Astrocyte of the hippocampus (primary cell): ENCODE measurements at regions not wholly inside any gene's neighbourhood (a gene's known extent, or its start where the extent isn't known, plus 50 kb on each side); places are given as distances from the start of the nearest gene placed in this dataset.
"Not testable (repeated sequence)": the region's sequence is repeated elsewhere in the genome, so short reads cannot be mapped to it uniquely, and the experiment has no call there.

Source experiments
- DNase-seq: peaks from one replicate; pipeline ENCODE4 v3.0.0; 2011; ENCODE audit warnings: low read depth, low spot score

- DNase-seq: no peak
Observed at GRCh38 chr9:120338340-120338739, 241.6 kb downstream of the CDK5RAP2 start.

- no peak for DNase-seq
Observed at GRCh38 chr9:120337131-120337530, 242.8 kb downstream of the CDK5RAP2 start.

- no peak for DNase-seq
Observed at GRCh38 chr9:120336753-120337090, 243.2 kb downstream of the CDK5RAP2 start.

GRCh38 chr9:120336021-120336752 lies 243.8 kb downstream of the CDK5RAP2 start:
- no peak for DNase-seq

DNA sequence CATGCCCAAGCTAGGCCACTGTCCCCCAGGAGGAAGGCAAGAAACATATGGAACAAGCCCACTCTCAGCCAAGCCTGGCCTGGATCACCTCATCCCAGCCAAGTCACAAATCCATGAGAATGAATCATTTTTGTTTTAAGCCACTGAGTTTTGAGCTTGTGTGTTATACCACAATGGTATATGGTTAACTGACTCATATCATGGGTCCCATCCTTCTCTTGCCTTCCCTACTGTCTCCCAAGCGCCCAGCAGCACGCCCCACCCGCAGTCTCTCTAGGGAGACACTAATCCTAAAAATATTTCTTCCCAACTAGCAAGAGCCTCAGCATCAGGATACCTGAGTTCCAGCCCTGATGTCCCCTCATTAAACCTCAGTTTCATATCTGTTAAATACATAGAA lies 248.1 kb downstream of the CDK5RAP2 start:
- DNase-seq: no peak

DNA sequence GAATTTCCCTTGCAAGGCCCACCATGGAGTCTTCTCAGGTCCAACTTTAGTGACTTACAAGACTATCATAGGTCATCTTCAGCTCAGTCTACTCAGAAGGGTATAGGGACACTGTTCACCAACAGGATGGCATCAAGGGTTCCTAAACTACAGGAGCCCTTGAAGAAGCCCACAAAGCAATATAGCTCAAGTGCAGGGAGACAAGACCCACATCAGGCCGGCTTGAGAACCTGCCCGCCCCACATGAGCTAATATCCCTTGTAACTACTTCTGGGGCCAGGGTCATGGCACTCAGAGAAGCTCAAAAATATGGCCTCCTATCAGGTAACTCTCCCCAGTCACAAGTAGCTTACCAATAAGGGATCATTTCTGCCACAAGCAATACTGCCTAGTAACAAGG lies 249.9 kb downstream of the CDK5RAP2 start:
- no peak for DNase-seq

GRCh38 chr9:120327322-120327721 lies 252.6 kb downstream of the CDK5RAP2 start:
- no peak for DNase-seq

GRCh38 chr9:120326049-120326693 lies 253.8 kb downstream of the CDK5RAP2 start:
- DNase-seq: no peak

DNA sequence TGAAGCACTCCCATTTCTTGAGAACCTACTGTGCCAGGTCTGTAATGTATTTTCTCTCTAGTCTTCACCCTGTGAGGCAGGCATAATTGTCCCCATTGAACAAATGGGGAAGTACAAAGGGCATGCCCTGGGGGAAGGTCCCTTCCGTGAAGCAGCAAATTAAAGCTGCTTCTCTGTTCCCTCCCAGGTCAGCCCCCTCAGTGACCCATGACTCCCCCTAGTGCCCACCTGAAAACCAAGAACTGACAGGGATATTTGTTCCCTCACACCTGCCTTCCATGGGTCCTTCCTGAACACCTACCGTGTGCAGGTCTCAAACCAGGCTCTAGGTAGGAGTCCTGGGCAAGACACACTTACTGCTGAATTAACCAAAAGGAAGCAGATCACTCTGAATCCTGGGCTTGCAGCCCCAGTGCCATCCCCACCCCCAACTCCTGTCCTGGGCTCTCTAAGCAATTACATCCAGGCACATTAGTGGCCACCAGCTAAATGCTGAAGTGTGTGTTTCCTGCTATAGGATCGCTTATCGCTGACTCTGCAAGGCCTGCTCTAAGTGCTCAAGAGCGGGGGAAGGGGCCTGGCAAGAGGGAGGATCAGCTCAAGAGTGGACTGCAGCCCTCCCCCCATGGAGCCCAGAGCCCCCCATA lies 254.8 kb downstream of the CDK5RAP2 start:
- DNase-seq: no peak

- DNase-seq: no peak
Observed at GRCh38 chr9:120324461-120324860, 255.5 kb downstream of the CDK5RAP2 start.

DNA sequence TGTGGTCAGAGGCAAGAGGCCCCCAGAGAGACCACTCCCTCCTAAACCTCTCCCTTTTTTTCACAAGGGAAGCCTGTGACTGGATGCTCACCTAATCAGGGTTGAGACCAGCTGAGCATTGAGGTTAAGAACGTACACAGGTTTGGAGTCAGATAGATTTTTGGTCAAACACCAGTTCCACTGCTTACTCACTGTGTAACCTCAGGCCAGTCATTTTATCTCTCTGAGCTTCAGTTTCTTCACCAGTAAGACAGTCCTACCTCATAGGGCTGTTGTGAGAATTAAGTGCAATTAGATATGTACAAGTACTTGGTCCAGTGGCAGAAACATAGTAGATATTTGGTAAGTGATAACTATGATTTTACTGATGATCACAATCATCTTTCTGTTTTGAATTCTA lies 256.8 kb downstream of the CDK5RAP2 start:
- DNase-seq: no peak

- no peak for DNase-seq
Observed at GRCh38 chr9:120319452-120319851, 260.5 kb downstream of the CDK5RAP2 start.

DNA sequence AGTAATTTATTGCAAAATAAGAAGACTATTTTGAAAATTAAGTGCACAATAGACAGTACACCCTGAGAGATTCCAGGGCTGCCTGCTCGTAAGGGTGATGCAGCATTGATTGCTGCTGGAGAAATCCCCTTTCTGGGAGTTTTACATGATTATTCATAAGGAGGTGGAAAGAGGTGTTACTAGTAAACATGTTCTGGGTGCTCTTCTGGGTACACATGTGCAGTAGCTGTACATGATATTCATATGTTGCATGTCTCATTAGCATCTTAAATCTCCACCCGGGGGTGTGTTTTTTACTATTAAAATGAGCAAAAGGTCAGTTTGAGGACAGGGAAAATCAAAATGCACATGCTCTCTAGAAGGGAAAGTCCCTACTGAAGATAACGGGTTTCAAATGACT lies 264.8 kb downstream of the CDK5RAP2 start:
- DNase-seq: no peak

- no peak for DNase-seq
Observed at GRCh38 chr9:120312031-120312430, 267.9 kb downstream of the CDK5RAP2 start.

DNA sequence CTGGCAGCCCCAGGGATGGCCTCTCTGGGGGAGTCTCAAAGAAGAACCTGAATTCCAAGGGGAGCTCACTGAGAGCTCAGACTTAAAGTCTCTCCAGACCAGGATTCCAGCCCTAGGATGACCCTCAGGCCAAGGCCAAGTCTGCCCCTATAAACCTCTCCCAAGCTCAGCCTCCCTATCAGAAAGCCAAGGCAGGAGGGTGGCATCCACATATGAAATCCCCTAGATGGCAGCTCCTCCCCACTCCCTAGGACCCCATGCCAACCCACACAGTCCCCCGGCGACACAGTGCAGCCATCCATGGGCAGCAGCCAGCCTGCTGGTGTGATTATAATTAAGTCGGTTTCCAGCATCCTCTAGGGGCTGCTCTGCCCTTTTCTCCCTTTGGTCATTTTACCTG lies 269.9 kb downstream of the CDK5RAP2 start:
- no peak for DNase-seq

GRCh38 chr9:120308495-120308894 lies 271.5 kb downstream of the CDK5RAP2 start:
- DNase-seq: no peak

- no peak for DNase-seq
Observed at GRCh38 chr9:120307599-120307998, 272.4 kb downstream of the CDK5RAP2 start.

DNA sequence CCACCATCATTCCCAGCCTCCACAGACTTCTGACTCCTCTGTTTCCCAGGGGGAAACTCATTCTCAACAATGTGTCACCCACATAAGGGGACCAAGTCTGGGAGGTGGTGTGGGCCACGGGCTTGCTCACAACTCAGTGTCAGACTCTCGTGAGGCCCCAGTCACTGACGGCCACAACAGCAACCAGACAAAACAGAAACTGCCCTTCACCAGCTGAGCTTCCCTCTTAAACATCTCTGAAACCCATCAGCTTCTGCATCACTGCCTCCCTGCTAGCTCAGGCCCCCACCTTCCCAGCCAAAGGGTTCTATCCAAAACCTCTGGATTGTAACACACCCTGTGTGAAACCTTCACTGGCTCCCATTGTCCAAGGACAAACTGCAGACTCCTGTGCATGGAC lies 273.4 kb downstream of the CDK5RAP2 start:
- DNase-seq: no peak

- no peak for DNase-seq
Observed at GRCh38 chr9:120306088-120306487, 273.9 kb downstream of the CDK5RAP2 start.

GRCh38 chr9:120304896-120305295 lies 275.1 kb downstream of the CDK5RAP2 start:
- not testable (repeated sequence) for DNase-seq

DNA sequence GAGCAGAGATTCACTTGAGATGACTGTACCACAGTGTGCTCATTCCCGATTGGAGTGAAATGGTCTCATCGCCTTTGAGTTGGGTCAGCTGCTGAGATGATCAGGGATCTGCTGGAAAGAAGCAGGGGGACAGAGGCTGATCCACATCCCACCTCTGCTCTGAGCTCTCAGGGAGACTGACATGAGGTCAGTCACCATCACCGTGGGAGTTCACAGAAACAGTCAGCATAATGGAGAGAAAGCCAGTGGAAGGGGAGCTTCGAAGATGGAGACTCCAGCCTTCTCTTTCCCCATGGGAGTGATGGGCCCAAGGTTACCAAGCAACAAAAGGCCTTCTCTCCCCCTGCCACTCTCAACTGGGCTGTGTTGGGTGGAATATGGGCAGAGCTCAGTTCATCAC lies 276.4 kb downstream of the CDK5RAP2 start:
- DNase-seq: no peak

DNA sequence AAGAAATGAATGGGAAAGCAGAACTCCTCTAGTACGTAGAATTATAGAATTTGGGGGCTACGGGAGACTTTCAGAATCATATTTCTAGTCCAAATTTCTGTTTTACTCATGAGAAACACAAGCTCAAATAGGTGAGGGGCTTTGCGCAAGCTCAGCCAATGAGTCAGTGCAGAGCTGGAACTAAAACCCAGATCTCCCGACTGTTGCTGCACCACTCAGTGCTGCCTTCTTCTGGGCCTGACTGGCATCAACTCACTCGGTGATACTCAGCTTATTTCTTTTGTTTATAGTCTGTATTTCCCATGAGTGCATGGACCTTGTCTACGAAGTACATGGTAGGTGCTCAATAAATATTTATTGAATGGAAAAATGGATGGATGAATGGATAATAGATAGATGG lies 280.2 kb downstream of the CDK5RAP2 start:
- no peak for DNase-seq

DNA sequence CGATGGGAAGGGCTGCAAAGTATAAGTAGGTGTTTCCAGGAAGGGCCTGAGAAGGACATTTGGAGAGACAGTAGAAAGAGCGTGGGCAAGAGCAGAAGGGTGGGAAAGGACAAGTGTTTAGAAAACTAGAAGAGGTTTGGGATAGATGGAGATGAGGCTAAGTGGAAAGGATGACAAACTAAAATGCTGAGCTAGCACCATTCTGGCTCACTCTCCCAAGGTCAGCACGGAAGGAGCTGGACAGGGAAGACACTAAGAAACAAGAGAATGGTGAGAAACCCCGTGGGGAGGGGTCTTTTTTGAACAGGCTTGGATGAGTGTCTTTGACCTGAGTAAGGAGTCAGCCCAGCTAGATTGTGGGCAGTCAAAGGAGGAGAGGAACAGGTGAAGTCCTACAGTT lies 286.0 kb downstream of the CDK5RAP2 start:
- DNase-seq: no peak
